HepG2 (cell line): ENCODE measurements at regions not wholly inside any gene's neighbourhood (a gene's known extent, or its start where the extent isn't known, plus 50 kb on each side); places are given as distances from the start of the nearest gene placed in this dataset.

Experiments used
- BATF2 ChIP-seq: sonication (generic); formaldehyde crosslinking; IDR thresholded peaks from 2 replicates; pipeline ENCODE4 v1.8.0; 2022; ENCODE audit warnings: mild to moderate bottlenecking, missing genetic modification reagents, moderate library complexity
- FOXO4 ChIP-seq: sonication (generic); formaldehyde crosslinking; conservative IDR thresholded peaks from 2 replicates; pipeline ENCODE4 v1.8.1; 2023; ENCODE audit warnings: missing genetic modification reagents
- FUBP1 ChIP-seq: sonication (generic); formaldehyde crosslinking; IDR thresholded peaks from 2 replicates; pipeline ENCODE4 v1.5.1; 2020; ENCODE audit warnings: missing genetic modification reagents, mild to moderate bottlenecking, borderline replicate concordance
- GLMP ChIP-seq: sonication (generic); formaldehyde crosslinking; IDR thresholded peaks from 2 replicates; pipeline ENCODE4 v1.9.0; 2021; ENCODE audit warnings: missing genetic modification reagents, mild to moderate bottlenecking, borderline replicate concordance
- HINFP ChIP-seq: sonication (generic); formaldehyde crosslinking; IDR thresholded peaks from 2 replicates; pipeline ENCODE4 v1.4.0; 2020; ENCODE audit warnings: low read depth, mild to moderate bottlenecking, missing genetic modification reagents
- IRF9 ChIP-seq: sonication (generic); formaldehyde crosslinking; IDR thresholded peaks from 2 replicates; pipeline ENCODE4 v1.8.0; 2022; ENCODE audit warnings: missing genetic modification reagents, mild to moderate bottlenecking, borderline replicate concordance
- MLLT10 ChIP-seq: sonication (generic); formaldehyde crosslinking; IDR thresholded peaks from 2 replicates; pipeline ENCODE4 v1.4.0; 2020; ENCODE audit warnings: missing genetic modification reagents
- NR1H2 ChIP-seq: sonication (generic); formaldehyde crosslinking; IDR thresholded peaks from 2 replicates; pipeline ENCODE4 v1.8.1; 2022; ENCODE audit warnings: low read depth, missing genetic modification reagents, borderline replicate concordance
- RNF219 ChIP-seq: sonication (generic); formaldehyde crosslinking; IDR thresholded peaks from 2 replicates; pipeline ENCODE4 v1.5.0; 2020; ENCODE audit warnings: mild to moderate bottlenecking, missing genetic modification reagents
- SCMH1 ChIP-seq: sonication (generic); formaldehyde crosslinking; IDR thresholded peaks from 2 replicates; pipeline ENCODE4 v1.9.0; 2021; ENCODE audit warnings: missing genetic modification reagents, mild to moderate bottlenecking, borderline replicate concordance
- SMAD1 ChIP-seq: sonication (generic); formaldehyde crosslinking; IDR thresholded peaks from 2 replicates; pipeline ENCODE4 v1.4.0; 2020; ENCODE audit warnings: missing genetic modification reagents, low read depth, mild to moderate bottlenecking, borderline replicate concordance
- THAP8 ChIP-seq: sonication (generic); formaldehyde crosslinking; IDR thresholded peaks from 2 replicates; pipeline ENCODE4 v1.5.1; 2020; ENCODE audit warnings: missing genetic modification reagents, mild to moderate bottlenecking, borderline replicate concordance
- ZBTB21 ChIP-seq: sonication (generic); formaldehyde crosslinking; IDR thresholded peaks from 2 replicates; pipeline ENCODE4 v1.4.0; 2020; ENCODE audit warnings: missing genetic modification reagents
- ZNF205 ChIP-seq: IDR thresholded peaks from 2 replicates; pipeline ENCODE4 v1.6.1; 2018; ENCODE audit warnings: missing biosample characterization, missing genetic modification reagents
- ZNF556 ChIP-seq: sonication (generic); formaldehyde crosslinking; IDR thresholded peaks from 2 replicates; pipeline ENCODE4 v1.4.0; 2020; ENCODE audit warnings: mild to moderate bottlenecking, missing genetic modification reagents, borderline replicate concordance

GRCh38 chr15:100715571-100716455, 113.4 kb downstream of the ASB7 start (continued):
- no peak for TF ChIP-seq HINFP (CRISPR knock-in tag)
- no peak for TF ChIP-seq FOXO4
- no peak for TF ChIP-seq THAP8 (CRISPR knock-in tag)
- no peak for TF ChIP-seq BATF2 (CRISPR knock-in tag)
- TF ChIP-seq SMAD1, result no peak
- TF ChIP-seq NR1H2 (CRISPR knock-in tag), result no peak
- no peak for TF ChIP-seq GLMP (CRISPR knock-in tag)
- no peak for TF ChIP-seq SCMH1 (CRISPR knock-in tag)
- TF ChIP-seq RNF219, result no peak; the same call in 1 of the 2 replicates
- TF ChIP-seq FUBP1 (CRISPR knock-in tag), result no peak
- no peak for TF ChIP-seq MLLT10 (CRISPR knock-in tag)
- TF ChIP-seq ZNF556 (CRISPR knock-in tag), result no peak
- TF ChIP-seq ZBTB21, result no peak
- TF ChIP-seq IRF9 (CRISPR knock-in tag), result no peak
- TF ChIP-seq ZNF205 (CRISPR knock-in tag), result no peak
